ENCODE measurements at regions not wholly inside any gene's neighbourhood (a gene's known extent, or its start where the extent isn't known, plus 50 kb on each side); places are given as distances from the start of the nearest gene placed in this dataset.
"Not testable (repeated sequence)": the region's sequence is repeated elsewhere in the genome, so short reads cannot be mapped to it uniquely, and the experiment has no call there.

DNA sequence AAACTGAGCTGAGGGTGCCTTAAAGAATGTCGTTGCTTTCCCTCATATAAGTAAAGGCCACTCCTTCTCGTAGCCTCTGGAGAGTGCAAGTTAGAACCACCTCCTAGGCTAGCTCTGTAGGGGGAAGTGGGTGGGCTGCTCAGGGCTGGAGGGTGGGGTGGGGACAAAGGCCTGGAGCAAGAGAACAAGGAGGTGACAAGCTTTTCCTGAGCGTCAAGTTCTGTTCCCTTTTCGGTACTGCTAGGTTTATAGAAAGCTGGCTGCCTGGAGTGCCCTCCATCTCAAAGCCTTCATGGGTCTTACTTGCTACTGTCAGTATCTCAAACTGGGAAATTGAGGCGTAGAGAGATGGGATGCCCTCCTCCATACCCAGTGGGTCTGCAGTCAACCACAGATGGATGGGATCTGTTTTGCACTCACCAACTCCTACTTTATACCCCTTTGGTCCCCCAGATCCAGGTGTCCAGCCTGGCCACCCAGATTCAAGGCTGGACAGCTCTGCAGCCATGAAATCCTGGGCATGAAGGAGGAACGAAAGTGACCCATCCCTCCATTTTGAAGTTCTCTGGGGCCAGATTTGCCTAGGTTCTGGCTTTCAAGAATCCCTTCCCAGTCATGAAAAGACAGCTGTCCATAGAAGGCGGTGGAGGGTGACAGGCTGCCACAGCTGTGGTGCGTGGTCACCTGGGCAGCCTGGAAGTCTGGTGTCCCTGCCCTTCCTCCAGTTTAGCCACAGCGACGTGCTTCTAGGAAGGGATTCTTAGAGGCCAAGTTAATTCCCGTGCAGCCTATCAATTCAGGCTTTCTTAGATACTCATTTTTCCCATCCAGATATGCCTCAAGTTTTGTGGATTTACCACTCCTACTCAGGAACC, 117.8 kb downstream of the CRLF3 start:
- TF ChIP-seq ZNF790 (CRISPR knock-in tag; IDR thresholded peaks at IDR 0.05; ENCODE audit: borderline replicate concordance); MEIS2 (CRISPR knock-in tag; IDR thresholded peaks at IDR 0.05); ZNF3 (CRISPR knock-in tag; IDR thresholded peaks at IDR 0.05); KMT2B (CRISPR knock-in tag; IDR thresholded peaks at IDR 0.05); EP300 (IDR thresholded peaks at IDR 0.05; ENCODE audit: low read depth in 2 of 2, low read length in 2 of 2); EP300 (CRISPR knock-in tag; IDR thresholded peaks at IDR 0.05; ENCODE audit: borderline replicate concordance); SRF (IDR thresholded peaks at IDR 0.05; ENCODE audit: low read depth, low read length): not testable (repeated sequence)
- TF ChIP-seq, protein P1, sequence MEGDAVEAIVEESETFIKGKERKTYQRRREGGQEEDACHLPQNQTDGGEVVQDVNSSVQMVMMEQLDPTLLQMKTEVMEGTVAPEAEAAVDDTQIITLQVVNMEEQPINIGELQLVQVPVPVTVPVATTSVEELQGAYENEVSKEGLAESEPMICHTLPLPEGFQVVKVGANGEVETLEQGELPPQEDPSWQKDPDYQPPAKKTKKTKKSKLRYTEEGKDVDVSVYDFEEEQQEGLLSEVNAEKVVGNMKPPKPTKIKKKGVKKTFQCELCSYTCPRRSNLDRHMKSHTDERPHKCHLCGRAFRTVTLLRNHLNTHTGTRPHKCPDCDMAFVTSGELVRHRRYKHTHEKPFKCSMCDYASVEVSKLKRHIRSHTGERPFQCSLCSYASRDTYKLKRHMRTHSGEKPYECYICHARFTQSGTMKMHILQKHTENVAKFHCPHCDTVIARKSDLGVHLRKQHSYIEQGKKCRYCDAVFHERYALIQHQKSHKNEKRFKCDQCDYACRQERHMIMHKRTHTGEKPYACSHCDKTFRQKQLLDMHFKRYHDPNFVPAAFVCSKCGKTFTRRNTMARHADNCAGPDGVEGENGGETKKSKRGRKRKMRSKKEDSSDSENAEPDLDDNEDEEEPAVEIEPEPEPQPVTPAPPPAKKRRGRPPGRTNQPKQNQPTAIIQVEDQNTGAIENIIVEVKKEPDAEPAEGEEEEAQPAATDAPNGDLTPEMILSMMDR (CRISPR knock-in tag; IDR thresholded peaks at IDR 0.05): not testable (repeated sequence)
